Kidney epithelial cell (primary cell): ENCODE measurements at regions not wholly inside any gene's neighbourhood (a gene's known extent, or its start where the extent isn't known, plus 50 kb on each side); places are given as distances from the start of the nearest gene placed in this dataset.

ENCODE experiments used
- DNase-seq: peaks from one replicate; pipeline ENCODE4 v3.0.0-alpha.2; 2010; ENCODE audit warnings: low read depth
- H3K27me3 ChIP-seq: 2 replicates; pipeline ENCODE4 v1.6.0; 2011; ENCODE audit warnings: low read length; ENCODE audit not compliant: control insufficient read depth, insufficient read depth
- H3K36me3 ChIP-seq: 2 replicates; pipeline ENCODE4 v1.5.1; 2011; ENCODE audit warnings: low read length; ENCODE audit not compliant: control insufficient read depth, insufficient read depth
- H3K4me3 ChIP-seq: 2 replicates; pipeline ENCODE4 v1.5.1; 2011; ENCODE audit warnings: low read depth, mild to moderate bottlenecking, control low read depth, low read length
- CTCF ChIP-seq: IDR thresholded peaks from 2 replicates; pipeline ENCODE4 v1.5.1; 2011; ENCODE audit warnings: mild to moderate bottlenecking, moderate library complexity, low read length, control low read depth, inconsistent platforms; ENCODE audit not compliant: insufficient read depth, poor library complexity, severe bottlenecking

- Histone ChIP-seq H3K27me3 (no peaks in the 10 kb centered on the region), H3K36me3 (no peaks in the 10 kb centered on the region), H3K4me3 (no peak overlapping the region)
- TF ChIP-seq CTCF = no peak
- DNase-seq = no peak
These were observed 832.8 kb downstream of the NR2F1-AS1 start for GRCh38 chr5:92748072-92748676.

- no peak for TF ChIP-seq CTCF
- no peak for DNase-seq
These were observed 839.1 kb downstream of the NR2F1-AS1 start for GRCh38 chr5:92741906-92742305.

DNA sequence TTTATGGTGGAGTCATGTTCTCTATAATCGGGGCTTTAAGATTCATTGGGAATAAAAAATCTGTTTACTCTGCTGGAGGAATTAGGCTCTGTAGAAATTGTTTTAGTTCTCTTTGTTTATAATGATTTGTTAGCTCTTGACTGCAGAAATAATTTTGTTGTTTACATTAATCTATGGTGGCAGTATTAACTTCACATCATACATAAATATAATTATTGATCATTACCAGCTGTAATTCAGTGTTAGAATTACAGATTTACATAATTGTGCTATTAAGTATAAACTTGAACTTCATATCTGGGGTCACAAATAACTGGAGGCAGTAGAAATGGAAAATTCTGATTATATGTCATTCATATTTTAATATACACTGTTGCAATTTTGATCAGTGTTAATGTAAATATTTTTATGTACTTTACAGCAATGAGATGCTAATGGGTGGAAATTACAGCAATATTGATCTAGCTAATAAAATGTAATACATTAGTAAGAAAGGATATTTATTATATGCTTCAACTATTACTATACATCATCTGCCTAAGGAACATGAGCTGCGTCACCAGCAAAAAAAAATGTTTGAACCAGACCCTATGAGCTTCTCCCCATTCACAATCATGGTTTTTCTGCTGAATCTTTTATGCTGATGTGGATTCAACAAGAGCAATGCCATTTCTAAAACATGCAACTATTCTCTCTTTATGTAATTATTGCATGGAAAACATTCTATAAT, 846.6 kb downstream of the NR2F1-AS1 start:
- no peak for TF ChIP-seq CTCF
- no peaks in the 10 kb centered on the region for H3K36me3 ChIP-seq

More at GRCh38 chr5:92741906-92742305, 839.1 kb downstream of the NR2F1-AS1 start:
- no peak overlapping the region for H3K4me3 ChIP-seq
- H3K27me3 ChIP-seq = no peaks in the 10 kb centered on the region
- H3K36me3 ChIP-seq = no peaks in the 10 kb centered on the region

GRCh38 chr5:92730486-92730885, 850.5 kb downstream of the NR2F1-AS1 start:
- Histone ChIP-seq H3K36me3 (no peaks in the 10 kb centered on the region), H3K27me3 (no peaks in the 10 kb centered on the region), H3K4me3 (no peak overlapping the region)
- DNase-seq = no peak
- no peak for TF ChIP-seq CTCF

More for the DNA sequence above, 846.6 kb downstream of the NR2F1-AS1 start:
- no peak for DNase-seq
- Histone ChIP-seq H3K4me3 (no peak overlapping the region), H3K27me3 (no peaks in the 10 kb centered on the region)

GRCh38 chr5:92729088-92729487, 851.9 kb downstream of the NR2F1-AS1 start:
- Histone ChIP-seq H3K4me3 (no peak overlapping the region), H3K36me3 (no peaks in the 10 kb centered on the region), H3K27me3 (no peaks in the 10 kb centered on the region)
- no peak for TF ChIP-seq CTCF
- DNase-seq = no peak

DNA sequence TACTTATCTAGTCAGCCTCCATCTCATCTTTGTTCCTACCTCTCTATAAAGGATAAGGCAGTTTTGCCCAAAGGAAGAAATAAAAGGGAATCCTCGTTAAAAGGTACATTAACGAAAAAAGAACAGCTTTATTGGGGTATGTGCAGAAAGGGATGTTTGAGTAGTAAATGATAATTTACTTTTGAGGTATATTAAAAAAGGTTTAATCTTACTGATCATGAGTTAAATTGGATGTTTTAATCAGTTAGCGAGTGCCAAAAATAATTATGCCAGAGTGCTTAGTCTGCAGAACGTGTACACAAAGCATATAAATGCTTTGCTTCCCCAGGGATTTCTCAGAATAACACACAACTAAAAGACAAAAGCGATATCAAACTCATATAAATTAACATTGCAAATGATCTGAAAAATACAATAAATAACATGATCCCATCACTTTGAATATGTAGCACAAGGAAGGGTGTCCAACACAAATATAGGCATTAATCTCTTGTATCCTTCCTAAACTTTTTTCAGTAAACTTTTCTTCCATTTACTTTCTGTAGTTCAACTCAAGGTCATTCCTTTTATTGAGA, 865.0 kb downstream of the NR2F1-AS1 start:
- no peak overlapping the region for H3K4me3 ChIP-seq
- no peaks in the 10 kb centered on the region for H3K27me3 ChIP-seq
- H3K36me3 ChIP-seq = no peaks in the 10 kb centered on the region
- TF ChIP-seq CTCF = no peak
- no peak for DNase-seq
